ENCODE measurements at regions not wholly inside any gene's neighbourhood (a gene's known extent, or its start where the extent isn't known, plus 50 kb on each side); places are given as distances from the start of the nearest gene placed in this dataset.

DNA sequence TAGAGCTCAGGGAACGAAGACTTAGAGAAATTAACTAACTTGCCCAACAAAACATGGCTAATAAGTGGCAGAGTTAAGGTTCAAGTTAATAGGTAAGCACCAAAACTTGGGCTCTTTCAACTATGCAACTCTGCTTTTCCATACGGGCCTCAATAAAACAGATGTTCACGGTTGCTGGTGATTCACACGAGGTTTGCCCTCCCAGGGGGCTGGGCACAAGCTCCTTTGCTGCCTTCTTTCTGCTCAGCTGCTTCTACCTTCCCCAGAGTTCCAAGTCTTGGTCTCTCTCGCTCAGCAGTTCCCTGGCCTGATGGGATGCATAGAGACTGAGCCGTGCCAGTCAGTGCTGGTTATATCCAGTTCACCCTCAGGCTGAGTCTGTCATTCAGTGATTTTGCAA lies 217.9 kb downstream of the SREK1 start:
- Histone ChIP-seq H3K23me2 (ENCODE audit: low read depth, low read length) (no peaks in the 10 kb centered on the region), H4K20me1 (replicated peaks in 1 of 2; ENCODE audit: control insufficient read depth in 1 of 2, insufficient read depth in 2 of 2, low read length in 2 of 2) (no peaks in the 10 kb centered on the region), H3K27me3 (replicated peaks in 1 of 4; ENCODE audit: control insufficient read depth in 3 of 4, extremely low read depth in 1 of 4, insufficient read depth in 3 of 4, low read length in 3 of 4) (no peaks in the 10 kb centered on the region), H2AK5ac (ENCODE audit: low read depth, low read length) (no peak overlapping the region), H4K8ac (ENCODE audit: extremely low read depth, insufficient read depth, low read length) (no peak overlapping the region), H3K4me2 (ENCODE audit: insufficient read depth in 1 of 2, low read depth in 2 of 2, low read length in 2 of 2) (no peak overlapping the region), H3K56ac (replicated peaks; ENCODE audit: insufficient read length, low read depth, low read length) (no peak overlapping the region), H3K18ac (ENCODE audit: extremely low read depth, low read length) (no peak overlapping the region), H3K9me3 (ENCODE audit: insufficient read depth in 2 of 2, low read depth in 1 of 2, low read length in 1 of 2) (no peaks in the 10 kb centered on the region), H2BK15ac (ENCODE audit: low read length) (no peak overlapping the region), H3K79me1 (ENCODE audit: low read depth, low read length) (no peaks in the 10 kb centered on the region), H2BK120ac (replicated peaks; ENCODE audit: low read depth, low read length) (no peak overlapping the region), H3K4me1 (replicated peaks in 1 of 4; ENCODE audit: control insufficient read depth in 3 of 4, insufficient read depth in 4 of 4, low read length in 3 of 4) (no peaks in the 10 kb centered on the region), H3K9ac (replicated peaks in 1 of 4; ENCODE audit: extremely low read depth in 1 of 4, low read depth in 3 of 4, low read length in 3 of 4) (no peak overlapping the region), H3K14ac (ENCODE audit: insufficient read length) (no peak overlapping the region), H3K36me3 (ENCODE audit: control insufficient read depth in 2 of 4, insufficient read depth in 4 of 4, low read length in 3 of 4) (no peaks in the 10 kb centered on the region), H3K27ac (ENCODE audit: low read depth, low read length) (no peak overlapping the region), H4K5ac (ENCODE audit: insufficient read length, low read depth, low read length) (no peak overlapping the region), H3K4ac (replicated peaks; ENCODE audit: insufficient read length, low read depth, low read length) (no peak overlapping the region), H3K23ac (ENCODE audit: insufficient read length) (no peak overlapping the region), H3K4me3 (ENCODE audit: extremely low read depth in 1 of 4, insufficient read depth in 2 of 4, low read depth in 3 of 4, low read length in 4 of 4) (no peak overlapping the region), H2BK5ac (ENCODE audit: low read depth, low read length) (no peak overlapping the region), H2AFZ (ENCODE audit: low read length) (peak overlapping the region; percentile 51; the same call in 1 of the 2 replicates), H4K91ac (replicated peaks; ENCODE audit: insufficient read length, low read length) (no peak overlapping the region), H2BK20ac (ENCODE audit: low read length) (no peak overlapping the region), H3K79me2 (ENCODE audit: control insufficient read depth in 1 of 2, insufficient read depth in 2 of 2, low read length in 2 of 2) (no peaks in the 10 kb centered on the region), H2BK12ac (ENCODE audit: low read depth, low read length) (no peak overlapping the region)
- ChIA-PET CTCF (ENCODE audit: partially characterized antibody) (interaction anchor here (1.5 to 1.8 kb wide), 2 partner anchors 13 to 20 kb away, joined by 4 to 5 read pairs; no protein-coding TSS in a partner anchor), POLR2A (ENCODE audit: partially characterized antibody) (no interaction called here)
- no peak for DNase-seq (ENCODE audit: low read depth in 1 of 2, low spot score in 2 of 2)
- WGBS, 2 experiments (ENCODE audit: extremely low coverage in 1 of 2, insufficient coverage in 1 of 2, insufficient read length in 1 of 2, insufficient replicate concordance in 2 of 2, low coverage in 1 of 2, low lambda C conversion rate in 2 of 2, missing lambda C conversion rate in 1 of 2): 74% methylated on average over 6 of the region's 6 CpGs; no CpG with 5 or more reads in 1 of the 2 experiments
- no peak for FAIRE-seq
- TF ChIP-seq, protein P1, sequence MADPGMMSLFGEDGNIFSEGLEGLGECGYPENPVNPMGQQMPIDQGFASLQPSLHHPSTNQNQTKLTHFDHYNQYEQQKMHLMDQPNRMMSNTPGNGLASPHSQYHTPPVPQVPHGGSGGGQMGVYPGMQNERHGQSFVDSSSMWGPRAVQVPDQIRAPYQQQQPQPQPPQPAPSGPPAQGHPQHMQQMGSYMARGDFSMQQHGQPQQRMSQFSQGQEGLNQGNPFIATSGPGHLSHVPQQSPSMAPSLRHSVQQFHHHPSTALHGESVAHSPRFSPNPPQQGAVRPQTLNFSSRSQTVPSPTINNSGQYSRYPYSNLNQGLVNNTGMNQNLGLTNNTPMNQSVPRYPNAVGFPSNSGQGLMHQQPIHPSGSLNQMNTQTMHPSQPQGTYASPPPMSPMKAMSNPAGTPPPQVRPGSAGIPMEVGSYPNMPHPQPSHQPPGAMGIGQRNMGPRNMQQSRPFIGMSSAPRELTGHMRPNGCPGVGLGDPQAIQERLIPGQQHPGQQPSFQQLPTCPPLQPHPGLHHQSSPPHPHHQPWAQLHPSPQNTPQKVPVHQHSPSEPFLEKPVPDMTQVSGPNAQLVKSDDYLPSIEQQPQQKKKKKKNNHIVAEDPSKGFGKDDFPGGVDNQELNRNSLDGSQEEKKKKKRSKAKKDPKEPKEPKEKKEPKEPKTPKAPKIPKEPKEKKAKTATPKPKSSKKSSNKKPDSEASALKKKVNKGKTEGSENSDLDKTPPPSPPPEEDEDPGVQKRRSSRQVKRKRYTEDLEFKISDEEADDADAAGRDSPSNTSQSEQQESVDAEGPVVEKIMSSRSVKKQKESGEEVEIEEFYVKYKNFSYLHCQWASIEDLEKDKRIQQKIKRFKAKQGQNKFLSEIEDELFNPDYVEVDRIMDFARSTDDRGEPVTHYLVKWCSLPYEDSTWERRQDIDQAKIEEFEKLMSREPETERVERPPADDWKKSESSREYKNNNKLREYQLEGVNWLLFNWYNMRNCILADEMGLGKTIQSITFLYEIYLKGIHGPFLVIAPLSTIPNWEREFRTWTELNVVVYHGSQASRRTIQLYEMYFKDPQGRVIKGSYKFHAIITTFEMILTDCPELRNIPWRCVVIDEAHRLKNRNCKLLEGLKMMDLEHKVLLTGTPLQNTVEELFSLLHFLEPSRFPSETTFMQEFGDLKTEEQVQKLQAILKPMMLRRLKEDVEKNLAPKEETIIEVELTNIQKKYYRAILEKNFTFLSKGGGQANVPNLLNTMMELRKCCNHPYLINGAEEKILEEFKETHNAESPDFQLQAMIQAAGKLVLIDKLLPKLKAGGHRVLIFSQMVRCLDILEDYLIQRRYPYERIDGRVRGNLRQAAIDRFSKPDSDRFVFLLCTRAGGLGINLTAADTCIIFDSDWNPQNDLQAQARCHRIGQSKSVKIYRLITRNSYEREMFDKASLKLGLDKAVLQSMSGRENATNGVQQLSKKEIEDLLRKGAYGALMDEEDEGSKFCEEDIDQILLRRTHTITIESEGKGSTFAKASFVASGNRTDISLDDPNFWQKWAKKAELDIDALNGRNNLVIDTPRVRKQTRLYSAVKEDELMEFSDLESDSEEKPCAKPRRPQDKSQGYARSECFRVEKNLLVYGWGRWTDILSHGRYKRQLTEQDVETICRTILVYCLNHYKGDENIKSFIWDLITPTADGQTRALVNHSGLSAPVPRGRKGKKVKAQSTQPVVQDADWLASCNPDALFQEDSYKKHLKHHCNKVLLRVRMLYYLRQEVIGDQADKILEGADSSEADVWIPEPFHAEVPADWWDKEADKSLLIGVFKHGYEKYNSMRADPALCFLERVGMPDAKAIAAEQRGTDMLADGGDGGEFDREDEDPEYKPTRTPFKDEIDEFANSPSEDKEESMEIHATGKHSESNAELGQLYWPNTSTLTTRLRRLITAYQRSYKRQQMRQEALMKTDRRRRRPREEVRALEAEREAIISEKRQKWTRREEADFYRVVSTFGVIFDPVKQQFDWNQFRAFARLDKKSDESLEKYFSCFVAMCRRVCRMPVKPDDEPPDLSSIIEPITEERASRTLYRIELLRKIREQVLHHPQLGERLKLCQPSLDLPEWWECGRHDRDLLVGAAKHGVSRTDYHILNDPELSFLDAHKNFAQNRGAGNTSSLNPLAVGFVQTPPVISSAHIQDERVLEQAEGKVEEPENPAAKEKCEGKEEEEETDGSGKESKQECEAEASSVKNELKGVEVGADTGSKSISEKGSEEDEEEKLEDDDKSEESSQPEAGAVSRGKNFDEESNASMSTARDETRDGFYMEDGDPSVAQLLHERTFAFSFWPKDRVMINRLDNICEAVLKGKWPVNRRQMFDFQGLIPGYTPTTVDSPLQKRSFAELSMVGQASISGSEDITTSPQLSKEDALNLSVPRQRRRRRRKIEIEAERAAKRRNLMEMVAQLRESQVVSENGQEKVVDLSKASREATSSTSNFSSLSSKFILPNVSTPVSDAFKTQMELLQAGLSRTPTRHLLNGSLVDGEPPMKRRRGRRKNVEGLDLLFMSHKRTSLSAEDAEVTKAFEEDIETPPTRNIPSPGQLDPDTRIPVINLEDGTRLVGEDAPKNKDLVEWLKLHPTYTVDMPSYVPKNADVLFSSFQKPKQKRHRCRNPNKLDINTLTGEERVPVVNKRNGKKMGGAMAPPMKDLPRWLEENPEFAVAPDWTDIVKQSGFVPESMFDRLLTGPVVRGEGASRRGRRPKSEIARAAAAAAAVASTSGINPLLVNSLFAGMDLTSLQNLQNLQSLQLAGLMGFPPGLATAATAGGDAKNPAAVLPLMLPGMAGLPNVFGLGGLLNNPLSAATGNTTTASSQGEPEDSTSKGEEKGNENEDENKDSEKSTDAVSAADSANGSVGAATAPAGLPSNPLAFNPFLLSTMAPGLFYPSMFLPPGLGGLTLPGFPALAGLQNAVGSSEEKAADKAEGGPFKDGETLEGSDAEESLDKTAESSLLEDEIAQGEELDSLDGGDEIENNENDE (IDR thresholded peaks at IDR 0.05; ENCODE audit: insufficient replicate concordance, low read length): no peak
